ENCODE measurements at regions not wholly inside any gene's neighbourhood (a gene's known extent, or its start where the extent isn't known, plus 50 kb on each side); places are given as distances from the start of the nearest gene placed in this dataset.

DNA sequence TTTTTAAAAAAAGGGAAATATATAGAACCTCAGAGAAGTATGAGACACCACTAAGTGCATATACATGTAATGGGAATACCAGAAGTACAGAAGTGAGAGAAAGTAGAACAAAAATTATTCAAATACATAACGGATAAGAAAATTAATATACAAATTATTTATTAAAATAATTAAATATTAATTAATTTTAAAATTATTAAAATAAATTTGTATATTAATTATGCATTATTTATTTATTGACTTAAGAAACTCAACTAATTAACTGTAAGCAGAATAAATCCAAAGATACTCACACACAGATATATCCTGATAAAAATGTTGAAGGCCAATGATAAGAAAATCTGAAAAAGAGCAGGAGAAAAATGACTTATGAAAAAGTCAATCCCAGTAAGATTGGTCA lies 1333.5 kb upstream of the CELF2 start:
- TF ChIP-seq, protein P1, sequence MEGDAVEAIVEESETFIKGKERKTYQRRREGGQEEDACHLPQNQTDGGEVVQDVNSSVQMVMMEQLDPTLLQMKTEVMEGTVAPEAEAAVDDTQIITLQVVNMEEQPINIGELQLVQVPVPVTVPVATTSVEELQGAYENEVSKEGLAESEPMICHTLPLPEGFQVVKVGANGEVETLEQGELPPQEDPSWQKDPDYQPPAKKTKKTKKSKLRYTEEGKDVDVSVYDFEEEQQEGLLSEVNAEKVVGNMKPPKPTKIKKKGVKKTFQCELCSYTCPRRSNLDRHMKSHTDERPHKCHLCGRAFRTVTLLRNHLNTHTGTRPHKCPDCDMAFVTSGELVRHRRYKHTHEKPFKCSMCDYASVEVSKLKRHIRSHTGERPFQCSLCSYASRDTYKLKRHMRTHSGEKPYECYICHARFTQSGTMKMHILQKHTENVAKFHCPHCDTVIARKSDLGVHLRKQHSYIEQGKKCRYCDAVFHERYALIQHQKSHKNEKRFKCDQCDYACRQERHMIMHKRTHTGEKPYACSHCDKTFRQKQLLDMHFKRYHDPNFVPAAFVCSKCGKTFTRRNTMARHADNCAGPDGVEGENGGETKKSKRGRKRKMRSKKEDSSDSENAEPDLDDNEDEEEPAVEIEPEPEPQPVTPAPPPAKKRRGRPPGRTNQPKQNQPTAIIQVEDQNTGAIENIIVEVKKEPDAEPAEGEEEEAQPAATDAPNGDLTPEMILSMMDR (IDR thresholded peaks at IDR 0.05; ENCODE audit: insufficient read depth, low read length, poor library complexity, severe bottlenecking): no peak
- TF ChIP-seq EZH2phosphoT487 (conservative IDR thresholded peaks at IDR 0.05; ENCODE audit: low read length): no peak
